ENCODE measurements at regions not wholly inside any gene's neighbourhood (a gene's known extent, or its start where the extent isn't known, plus 50 kb on each side); places are given as distances from the start of the nearest gene placed in this dataset.

GRCh38 chr3:16085410-16085809 is 89.1 kb upstream of the GALNT15 start:
- WGBS, 2 donors, result 6 to 8% methylated on average over 4 of the region's 4 CpGs
- H3K4me3 ChIP-seq (ENCODE audit: low read length in 2 of 2), result no peak overlapping the region
- no peak overlapping the region for H3K27ac ChIP-seq (ENCODE audit: low read depth in 1 of 2, low read length in 2 of 2)

DNA sequence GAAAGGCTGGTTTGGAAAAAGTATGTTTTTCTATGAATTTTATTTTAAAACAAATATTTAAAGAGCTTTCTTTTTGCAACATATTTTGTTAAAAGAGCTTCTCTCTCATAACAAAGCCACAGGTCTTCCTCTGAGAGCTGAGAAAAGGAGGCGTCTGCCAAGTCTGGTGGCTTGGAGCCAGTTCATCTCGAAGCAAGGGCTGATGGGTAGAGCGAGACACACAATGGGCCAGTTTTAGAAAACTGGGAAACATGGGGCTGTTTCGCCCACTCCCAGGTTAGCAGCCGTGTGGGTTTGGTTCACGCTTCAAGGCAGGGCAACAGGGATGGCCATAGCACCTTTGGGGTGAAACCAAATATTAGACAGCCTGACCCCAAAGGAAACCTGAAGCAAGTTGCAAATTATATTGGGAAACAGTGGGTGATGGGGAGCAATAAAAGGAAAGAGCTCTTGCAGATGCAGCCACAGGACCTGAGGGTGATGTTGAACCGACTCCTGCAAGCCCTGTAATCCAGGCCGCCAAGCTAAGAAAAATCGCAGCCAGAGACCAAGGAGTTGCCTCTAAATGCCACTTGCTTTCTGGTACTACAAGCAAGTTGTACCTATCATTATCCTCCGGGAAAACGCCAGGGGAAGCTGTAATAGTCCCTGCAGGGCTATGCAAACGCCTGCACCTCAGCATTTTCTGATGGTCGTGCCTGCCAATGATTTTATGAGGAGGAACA is 88.4 kb upstream of the GALNT15 start:
- Histone ChIP-seq H3K9me3 (ENCODE audit: control insufficient read depth, low read length) (peaks cover 1% of the 10 kb centered on the region), H3K27ac (ENCODE audit: low read depth in 1 of 2, low read length in 2 of 2) (no peak overlapping the region), H3K4me1 (ENCODE audit: control insufficient read depth in 1 of 2, insufficient read depth in 2 of 2, low read length in 2 of 2) (peaks cover 5 to 6% of the 10 kb centered on the region in 2 donors), H3K4me3 (ENCODE audit: low read length in 2 of 2) (no peak overlapping the region), H3K36me3 (ENCODE audit: control insufficient read depth in 1 of 2, insufficient read depth in 2 of 2, low read length in 1 of 2) (no peaks in the 10 kb centered on the region), H3K27me3 (ENCODE audit: control insufficient read depth in 1 of 2, insufficient read depth in 2 of 2, low read length in 1 of 2) (no peaks in the 10 kb centered on the region)
- DNase-seq (peak; percentile 82 to 83), ATAC-seq (ENCODE audit: low FRiP score) (peak; percentile 67)
- intact Hi-C loops (cut with DNase I), result no loop called here
- WGBS, 2 donors, result 48 to 50% methylated on average over 13 of the region's 13 CpGs

More at GRCh38 chr3:16085410-16085809, 89.1 kb upstream of the GALNT15 start:
- ATAC-seq (ENCODE audit: low FRiP score) (no peak), DNase-seq (no peak)
- Histone ChIP-seq H3K9me3 (ENCODE audit: control insufficient read depth, low read length) (peaks cover 1% of the 10 kb centered on the region), H3K36me3 (ENCODE audit: control insufficient read depth in 1 of 2, insufficient read depth in 2 of 2, low read length in 1 of 2) (no peaks in the 10 kb centered on the region), H3K4me1 (ENCODE audit: control insufficient read depth in 1 of 2, insufficient read depth in 2 of 2, low read length in 2 of 2) (peaks cover 2 to 6% of the 10 kb centered on the region in 2 donors), H3K27me3 (ENCODE audit: control insufficient read depth in 1 of 2, insufficient read depth in 2 of 2, low read length in 1 of 2) (no peaks in the 10 kb centered on the region)
- intact Hi-C loops (cut with DNase I), result no loop called here

- Histone ChIP-seq H3K27ac (ENCODE audit: low read depth in 1 of 2, low read length in 2 of 2) (no peak overlapping the region), H3K36me3 (ENCODE audit: control insufficient read depth in 1 of 2, insufficient read depth in 2 of 2, low read length in 1 of 2) (no peaks in the 10 kb centered on the region), H3K9me3 (ENCODE audit: control insufficient read depth, low read length) (no peaks in the 10 kb centered on the region), H3K4me1 (ENCODE audit: control insufficient read depth in 1 of 2, insufficient read depth in 2 of 2, low read length in 2 of 2) (peaks cover 5 to 6% of the 10 kb centered on the region in 2 donors), H3K27me3 (ENCODE audit: control insufficient read depth in 1 of 2, insufficient read depth in 2 of 2, low read length in 1 of 2) (no peaks in the 10 kb centered on the region), H3K4me3 (ENCODE audit: low read length in 2 of 2) (no peak overlapping the region)
- intact Hi-C loops (cut with DNase I), result no loop called here
- DNase-seq (no peak), ATAC-seq (ENCODE audit: low FRiP score) (no peak)
- 45 to 46% methylated on average over 1 of the region's 1 CpG for WGBS, 2 donors
These were observed 87.8 kb upstream of the GALNT15 start for GRCh38 chr3:16086690-16087089.

DNA sequence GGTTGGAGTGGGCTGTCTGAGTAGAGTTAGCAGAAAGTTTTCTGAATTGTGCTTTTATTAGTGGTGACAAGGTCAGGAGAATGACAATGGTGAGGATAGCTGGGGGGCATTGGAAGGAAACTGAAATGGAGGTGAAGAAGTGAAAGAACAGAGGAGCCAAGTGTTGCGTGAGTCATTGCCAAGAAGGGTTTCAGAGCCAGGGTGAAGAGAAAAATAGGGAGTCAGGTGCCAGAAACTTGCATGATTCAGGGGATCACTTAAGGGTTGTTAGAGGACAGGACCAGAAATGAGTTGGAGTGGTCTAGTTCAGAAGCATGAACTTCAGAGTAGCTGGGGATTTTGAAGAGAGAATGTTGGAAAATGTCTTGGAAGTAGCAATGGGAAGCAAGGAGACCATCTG is 86.0 kb upstream of the GALNT15 start:
- ATAC-seq (ENCODE audit: low FRiP score), result no peak
- Histone ChIP-seq H3K27me3 (ENCODE audit: control insufficient read depth in 1 of 2, insufficient read depth in 2 of 2, low read length in 1 of 2) (no peaks in the 10 kb centered on the region), H3K36me3 (ENCODE audit: control insufficient read depth in 1 of 2, insufficient read depth in 2 of 2, low read length in 1 of 2) (no peaks in the 10 kb centered on the region), H3K4me3 (ENCODE audit: low read length in 2 of 2) (no peak overlapping the region), H3K27ac (ENCODE audit: low read depth in 1 of 2, low read length in 2 of 2) (no peak overlapping the region), H3K9me3 (ENCODE audit: control insufficient read depth, low read length) (no peaks in the 10 kb centered on the region), H3K4me1 (ENCODE audit: control insufficient read depth in 1 of 2, insufficient read depth in 2 of 2, low read length in 2 of 2) (peaks cover 5 to 6% of the 10 kb centered on the region in 2 donors)
- intact Hi-C loops (cut with DNase I), result no loop called here
- WGBS, 2 donors, result 0 to 20% methylated on average over 1 of the region's 1 CpG
- DNase-seq, result no peak

DNA sequence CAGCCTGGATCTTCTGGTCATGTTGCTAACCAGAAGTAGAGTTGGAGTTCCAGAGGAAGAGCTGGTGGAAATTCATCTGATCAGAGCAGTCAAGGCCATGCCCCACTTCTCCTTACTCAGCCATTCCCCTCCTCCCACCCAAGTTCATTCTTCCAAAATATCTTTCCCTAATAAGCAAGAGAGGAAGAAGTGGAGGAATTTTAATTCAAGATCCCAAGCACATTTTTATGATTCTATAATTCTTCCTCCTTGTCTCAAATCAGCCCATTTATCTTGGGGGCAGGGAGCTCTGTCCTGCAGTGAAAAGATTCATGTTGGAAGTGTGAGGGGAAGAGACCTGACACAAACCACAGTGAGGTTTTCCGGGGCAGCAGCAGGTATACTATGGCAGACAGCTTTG is 85.0 kb upstream of the GALNT15 start:
- Histone ChIP-seq H3K27me3 (ENCODE audit: control insufficient read depth in 1 of 2, insufficient read depth in 2 of 2, low read length in 1 of 2) (no peaks in the 10 kb centered on the region), H3K4me1 (ENCODE audit: control insufficient read depth in 1 of 2, insufficient read depth in 2 of 2, low read length in 2 of 2) (peaks cover 5 to 6% of the 10 kb centered on the region in 2 donors), H3K36me3 (ENCODE audit: control insufficient read depth in 1 of 2, insufficient read depth in 2 of 2, low read length in 1 of 2) (no peaks in the 10 kb centered on the region), H3K4me3 (ENCODE audit: low read length in 2 of 2) (no peak overlapping the region), H3K9me3 (ENCODE audit: control insufficient read depth, low read length) (no peaks in the 10 kb centered on the region), H3K27ac (ENCODE audit: low read depth in 1 of 2, low read length in 2 of 2) (peak overlapping the region; percentile 29 to 70)
- 83 to 85% methylated on average over 1 of the region's 1 CpG for WGBS, 2 donors
- ATAC-seq (ENCODE audit: low FRiP score), result no peak
- intact Hi-C loops (cut with DNase I), result no loop called here
- no peak for DNase-seq

DNA sequence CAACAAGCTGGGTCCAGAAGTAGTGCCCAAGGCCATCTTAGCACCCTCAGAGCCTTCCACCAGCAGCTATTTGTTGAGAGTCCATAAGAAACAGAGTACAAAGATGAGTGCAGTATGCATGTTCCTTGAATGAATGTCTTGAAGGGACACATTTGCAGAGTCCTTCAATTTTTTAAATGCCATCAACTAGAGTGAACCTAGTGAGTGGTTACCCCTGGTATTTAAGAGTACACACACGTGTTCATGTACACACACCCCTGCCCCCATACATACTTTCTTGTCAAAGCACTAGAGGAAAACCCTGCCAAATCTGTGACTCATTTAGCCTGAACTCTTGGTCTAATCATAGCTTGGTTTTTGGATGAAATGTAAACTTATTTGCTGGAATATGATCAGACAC is 84.5 kb upstream of the GALNT15 start:
- peak; percentile 64 for ATAC-seq (ENCODE audit: low FRiP score)
- intact Hi-C loops (cut with DNase I), result no loop called here
- 0 to 3% methylated on average over 1 of the region's 1 CpG for WGBS, 2 donors
- H3K4me3 ChIP-seq (ENCODE audit: low read length in 2 of 2), result no peak overlapping the region
- H3K36me3 ChIP-seq (ENCODE audit: control insufficient read depth in 1 of 2, insufficient read depth in 2 of 2, low read length in 1 of 2), result no peaks in the 10 kb centered on the region
- no peaks in the 10 kb centered on the region for H3K9me3 ChIP-seq (ENCODE audit: control insufficient read depth, low read length)
- H3K27me3 ChIP-seq (ENCODE audit: control insufficient read depth in 1 of 2, insufficient read depth in 2 of 2, low read length in 1 of 2), result no peaks in the 10 kb centered on the region
- peaks cover 5 to 6% of the 10 kb centered on the region in 2 donors for H3K4me1 ChIP-seq (ENCODE audit: control insufficient read depth in 1 of 2, insufficient read depth in 2 of 2, low read length in 2 of 2)
- DNase-seq, result no peak
- H3K27ac ChIP-seq (ENCODE audit: low read depth in 1 of 2, low read length in 2 of 2), result peak overlapping the region; percentile 40 to 70

DNA sequence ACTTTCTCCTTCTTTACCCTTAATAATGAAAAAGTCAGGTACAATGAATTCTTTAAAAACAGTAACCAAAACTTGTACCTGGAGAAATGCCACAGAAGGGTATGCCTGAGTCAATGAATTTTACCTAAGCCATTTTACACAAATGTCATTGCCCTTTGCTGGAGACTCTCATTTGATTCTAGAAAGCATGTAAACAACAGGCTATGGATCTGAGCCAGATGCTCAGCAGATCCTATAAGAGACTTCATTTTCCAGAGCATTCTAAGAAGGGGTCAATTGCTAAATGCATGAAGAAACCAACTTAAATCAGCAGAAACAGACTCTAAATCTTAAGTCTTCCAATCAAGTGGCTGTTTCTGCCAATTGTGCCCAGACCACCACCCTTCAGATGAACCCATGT is 83.8 kb upstream of the GALNT15 start:
- Histone ChIP-seq H3K9me3 (ENCODE audit: control insufficient read depth, low read length) (no peaks in the 10 kb centered on the region), H3K27me3 (ENCODE audit: control insufficient read depth in 1 of 2, insufficient read depth in 2 of 2, low read length in 1 of 2) (no peaks in the 10 kb centered on the region), H3K27ac (ENCODE audit: low read depth in 1 of 2, low read length in 2 of 2) (no peak overlapping the region), H3K4me3 (ENCODE audit: low read length in 2 of 2) (no peak overlapping the region), H3K4me1 (ENCODE audit: control insufficient read depth in 1 of 2, insufficient read depth in 2 of 2, low read length in 2 of 2) (peaks cover 5 to 6% of the 10 kb centered on the region in 2 donors), H3K36me3 (ENCODE audit: control insufficient read depth in 1 of 2, insufficient read depth in 2 of 2, low read length in 1 of 2) (no peaks in the 10 kb centered on the region)
- no peak for ATAC-seq (ENCODE audit: low FRiP score)
- intact Hi-C loops (cut with DNase I), result no loop called here
- DNase-seq, result no peak

GRCh38 chr3:16092923-16093322 is 81.6 kb upstream of the GALNT15 start:
- peaks cover 5 to 6% of the 10 kb centered on the region in 2 donors for H3K4me1 ChIP-seq (ENCODE audit: control insufficient read depth in 1 of 2, insufficient read depth in 2 of 2, low read length in 2 of 2)
- DNase-seq, result no peak
- 95 to 97% methylated on average over 5 of the region's 5 CpGs for WGBS, 2 donors
- no peaks in the 10 kb centered on the region for H3K27me3 ChIP-seq (ENCODE audit: control insufficient read depth in 1 of 2, insufficient read depth in 2 of 2, low read length in 1 of 2)
- no peak overlapping the region for H3K4me3 ChIP-seq (ENCODE audit: low read length in 2 of 2)
- no peaks in the 10 kb centered on the region for H3K36me3 ChIP-seq (ENCODE audit: control insufficient read depth in 1 of 2, insufficient read depth in 2 of 2, low read length in 1 of 2)
- H3K9me3 ChIP-seq (ENCODE audit: control insufficient read depth, low read length), result no peaks in the 10 kb centered on the region
- H3K27ac ChIP-seq (ENCODE audit: low read depth in 1 of 2, low read length in 2 of 2), result no peak overlapping the region
- intact Hi-C loops (cut with DNase I), result no loop called here
- no peak for ATAC-seq (ENCODE audit: low FRiP score)
